ENCODE measurements at regions not wholly inside any gene's neighbourhood (a gene's known extent, or its start where the extent isn't known, plus 50 kb on each side); places are given as distances from the start of the nearest gene placed in this dataset.
"Not testable (repeated sequence)": the region's sequence is repeated elsewhere in the genome, so short reads cannot be mapped to it uniquely, and the experiment has no call there.

DNA sequence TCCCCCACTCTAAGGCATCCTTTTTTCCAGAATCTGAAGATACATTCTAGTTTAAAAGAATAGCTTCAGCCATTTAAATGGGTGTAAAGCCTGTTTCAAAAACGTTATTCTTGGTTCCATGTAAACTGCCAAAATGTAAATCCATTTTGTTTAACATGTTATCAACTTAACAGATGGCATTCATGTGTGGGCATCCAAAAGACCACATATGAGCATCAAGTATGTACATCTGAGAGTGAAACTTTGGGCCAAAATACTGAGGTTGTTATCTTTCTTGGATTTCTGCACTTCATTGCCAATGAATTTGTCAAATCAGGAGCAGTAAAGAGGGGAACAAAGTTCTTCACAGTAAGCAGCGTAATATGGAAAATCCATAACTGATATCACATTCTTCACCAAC lies 395.4 kb downstream of the ZNF804A start:
- DNase-seq = no peak
- no peak for ATAC-seq
- H3K4me1 ChIP-seq (ENCODE audit: low read depth) = no peaks in the 10 kb centered on the region
- H3K9me3 ChIP-seq = peaks cover 13% of the 10 kb centered on the region
- intact Hi-C loops (cut with DNase I, micrococcal nuclease) = no loop called here
- H3K36me3 ChIP-seq (ENCODE audit: low read depth) = no peaks in the 10 kb centered on the region
- TF ChIP-seq, protein P1, sequence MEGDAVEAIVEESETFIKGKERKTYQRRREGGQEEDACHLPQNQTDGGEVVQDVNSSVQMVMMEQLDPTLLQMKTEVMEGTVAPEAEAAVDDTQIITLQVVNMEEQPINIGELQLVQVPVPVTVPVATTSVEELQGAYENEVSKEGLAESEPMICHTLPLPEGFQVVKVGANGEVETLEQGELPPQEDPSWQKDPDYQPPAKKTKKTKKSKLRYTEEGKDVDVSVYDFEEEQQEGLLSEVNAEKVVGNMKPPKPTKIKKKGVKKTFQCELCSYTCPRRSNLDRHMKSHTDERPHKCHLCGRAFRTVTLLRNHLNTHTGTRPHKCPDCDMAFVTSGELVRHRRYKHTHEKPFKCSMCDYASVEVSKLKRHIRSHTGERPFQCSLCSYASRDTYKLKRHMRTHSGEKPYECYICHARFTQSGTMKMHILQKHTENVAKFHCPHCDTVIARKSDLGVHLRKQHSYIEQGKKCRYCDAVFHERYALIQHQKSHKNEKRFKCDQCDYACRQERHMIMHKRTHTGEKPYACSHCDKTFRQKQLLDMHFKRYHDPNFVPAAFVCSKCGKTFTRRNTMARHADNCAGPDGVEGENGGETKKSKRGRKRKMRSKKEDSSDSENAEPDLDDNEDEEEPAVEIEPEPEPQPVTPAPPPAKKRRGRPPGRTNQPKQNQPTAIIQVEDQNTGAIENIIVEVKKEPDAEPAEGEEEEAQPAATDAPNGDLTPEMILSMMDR (IDR thresholded peaks at IDR 0.05) = no peak
- H3K4me3 ChIP-seq = no peak overlapping the region

DNA sequence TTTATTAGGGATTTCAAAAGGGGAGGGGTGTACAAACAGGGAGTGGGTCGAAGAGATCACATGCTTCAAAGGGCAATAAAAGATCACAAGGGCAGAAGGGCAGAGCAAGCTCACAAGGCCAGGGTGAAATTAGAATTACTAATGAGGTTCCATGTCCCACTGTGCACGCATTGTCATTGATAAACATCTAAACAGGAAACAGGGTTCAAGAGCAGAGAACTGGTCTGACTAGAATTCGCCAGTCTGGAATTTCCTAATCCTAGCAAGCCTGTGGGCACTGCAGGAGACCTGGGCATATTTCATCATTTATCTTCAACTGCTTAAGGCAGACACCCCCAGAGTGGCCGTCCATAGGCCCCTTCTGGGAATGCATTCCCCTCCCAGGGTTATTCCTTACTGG lies 408.2 kb downstream of the ZNF804A start:
- intact Hi-C loops (cut with DNase I, micrococcal nuclease) = no loop called here
- Histone ChIP-seq H3K4me1 (ENCODE audit: low read depth) (no peaks in the 10 kb centered on the region), H3K4me3 (no peak overlapping the region), H3K9me3 (peaks cover 33% of the 10 kb centered on the region), H3K36me3 (ENCODE audit: low read depth) (no peaks in the 10 kb centered on the region)
- DNase-seq = no peak
- no peak for ATAC-seq
- TF ChIP-seq, protein P1 (IDR thresholded peaks at IDR 0.05) = no peak

DNA sequence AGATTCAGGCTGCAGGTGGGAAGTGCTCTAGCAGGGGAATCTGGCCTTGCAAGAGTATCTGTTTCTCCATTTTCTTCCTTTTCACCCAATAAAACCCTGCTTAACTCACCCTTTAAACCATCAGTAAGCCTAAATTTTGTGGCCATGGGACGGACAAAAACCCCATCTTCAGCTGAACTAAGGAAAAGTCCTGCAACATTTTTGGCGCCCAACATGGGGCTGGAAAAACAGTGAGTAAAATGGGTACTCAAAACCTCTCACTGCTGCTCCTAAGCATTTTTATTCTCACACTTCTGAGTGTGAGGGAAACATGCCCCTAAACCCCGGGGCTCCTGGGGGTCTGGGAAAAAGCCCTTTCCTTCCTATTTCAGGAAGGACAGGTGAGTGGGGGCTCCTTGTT lies 414.3 kb downstream of the ZNF804A start:
- Histone ChIP-seq H3K4me1 (ENCODE audit: low read depth) (no peaks in the 10 kb centered on the region), H3K36me3 (ENCODE audit: low read depth) (no peaks in the 10 kb centered on the region), H3K9me3 (peaks cover 53% of the 10 kb centered on the region), H3K4me3 (no peak overlapping the region)
- DNase-seq = no peak
- intact Hi-C loops (cut with DNase I, micrococcal nuclease) = no loop called here
- no peak for ATAC-seq
- TF ChIP-seq, protein P1 (IDR thresholded peaks at IDR 0.05) = no peak

DNA sequence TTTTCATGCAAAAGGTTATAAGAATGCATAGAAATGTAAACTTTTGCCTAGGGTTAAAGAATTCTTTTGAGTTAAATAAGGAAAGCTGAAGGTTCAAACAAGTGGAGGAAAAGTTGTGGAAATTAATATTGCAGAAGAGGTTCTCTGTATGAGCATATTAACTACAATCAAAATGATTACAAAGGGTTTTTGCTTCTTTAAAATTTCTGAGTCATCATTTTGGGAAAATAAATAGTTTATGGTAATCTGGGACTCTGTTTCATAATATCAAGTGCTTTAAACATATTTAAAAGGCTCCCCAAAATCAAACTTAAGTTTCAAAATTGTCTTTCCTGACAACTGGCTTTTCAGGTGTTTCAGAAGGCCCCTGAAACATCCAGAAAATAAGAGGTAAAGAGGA lies 415.7 kb downstream of the ZNF804A start:
- Histone ChIP-seq H3K4me3 (no peak overlapping the region), H3K36me3 (ENCODE audit: low read depth) (no peaks in the 10 kb centered on the region), H3K4me1 (ENCODE audit: low read depth) (no peaks in the 10 kb centered on the region), H3K9me3 (peaks cover 46% of the 10 kb centered on the region)
- intact Hi-C loops (cut with DNase I, micrococcal nuclease) = no loop called here
- ATAC-seq = no peak
- no peak for DNase-seq
- TF ChIP-seq, protein P1 (IDR thresholded peaks at IDR 0.05) = no peak

DNA sequence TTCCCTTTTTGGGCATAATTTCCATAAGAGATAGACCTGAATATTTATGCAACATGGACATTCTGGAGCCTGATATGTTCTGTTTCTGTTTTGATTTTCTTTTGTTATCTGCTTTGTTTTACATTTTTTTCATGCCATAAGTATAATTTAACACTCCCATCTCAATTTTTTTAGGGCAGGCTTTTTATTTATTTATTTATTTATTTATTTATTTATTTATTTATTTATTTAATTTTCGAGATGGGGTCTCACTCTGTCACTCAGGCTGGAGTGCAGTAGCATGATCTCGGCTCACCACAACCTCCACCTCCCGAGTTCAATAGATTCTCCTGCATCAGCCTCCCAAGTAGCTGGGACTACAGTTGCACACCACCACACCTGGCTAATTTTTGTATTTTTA lies 427.6 kb downstream of the ZNF804A start:
- DNase-seq; H3K9me3 ChIP-seq; H3K36me3 ChIP-seq (ENCODE audit: low read depth); ATAC-seq; H3K4me1 ChIP-seq (ENCODE audit: low read depth); H3K4me3 ChIP-seq; intact Hi-C loops (cut with DNase I, micrococcal nuclease): not testable (repeated sequence)

DNA sequence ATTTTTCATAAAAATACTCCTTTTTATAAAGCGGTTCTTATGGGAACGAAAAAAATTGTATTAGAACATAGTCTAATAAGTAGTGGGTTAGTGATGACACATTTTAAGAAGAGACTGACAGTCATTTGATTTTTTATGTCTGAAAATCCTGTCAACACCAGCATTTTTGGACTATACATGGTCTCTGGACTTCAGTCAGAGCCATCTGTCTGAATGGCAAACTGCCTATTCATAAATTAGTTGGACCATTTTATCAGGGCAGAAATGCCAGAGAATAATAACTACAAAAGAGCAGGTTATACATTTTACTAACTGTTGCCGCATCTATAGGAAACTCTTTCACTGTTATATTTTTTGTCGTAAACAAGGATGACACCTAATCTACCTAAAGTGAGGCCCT lies 437.6 kb downstream of the ZNF804A start:
- DNase-seq = no peak
- intact Hi-C loops (cut with DNase I, micrococcal nuclease) = no loop called here
- ATAC-seq = no peak

More for the DNA sequence above, 437.6 kb downstream of the ZNF804A start:
- H3K9me3 ChIP-seq = peaks cover 26% of the 10 kb centered on the region
- no peak overlapping the region for H3K4me3 ChIP-seq
- TF ChIP-seq, protein P1 (IDR thresholded peaks at IDR 0.05) = no peak
- no peaks in the 10 kb centered on the region for H3K36me3 ChIP-seq (ENCODE audit: low read depth)
- H3K4me1 ChIP-seq (ENCODE audit: low read depth) = no peaks in the 10 kb centered on the region
